HCT116 (cell line): ENCODE measurements at regions not wholly inside any gene's neighbourhood (a gene's known extent, or its start where the extent isn't known, plus 50 kb on each side); places are given as distances from the start of the nearest gene placed in this dataset.

Source experiments
- ATAC-seq: fragments of 200-7000 bp; cut with Tn5 transposase; 2 replicates; pipeline ENCODE4 v1.9.1; 2020; ENCODE audit warnings: mild to moderate bottlenecking, moderate library complexity
- BruUV-seq: library from RNA; stranded (reverse); fragments of 400-500 nt; replicated peaks from 2 replicates; lab custom pipeline; 2021; lab: Mats Ljungman, UMichigan
- CTCF ChIA-PET: fragments of 300-600 bp; sonication (Branson Sonifier 250); formaldehyde crosslinking; loops from one replicate; lab custom pipeline; 2021; ENCODE audit warnings: antibody characterized with exemption; lab: Charles Lee
- POLR2A ChIA-PET: fragments of 300-600, 350-600 bp; sonication (Branson Sonifier 250); formaldehyde crosslinking; loops from one replicate; lab custom pipeline; 2021; ENCODE audit warnings: antibody characterized with exemption; lab: Charles Lee
- RAD21 ChIA-PET, 2 experiments: fragments of 300-600 bp; sonication (Branson Sonifier 250); formaldehyde crosslinking; loops; one replicate each; lab custom pipeline; 2023; ENCODE audit warnings: low total read pairs in 2 of 2; ENCODE audit not compliant: uncharacterized antibody in 2 of 2, unreplicated experiment in 2 of 2, low non-redundant PET in 1 of 2; lab: Charles Lee
- DNase-seq: peaks from one replicate; pipeline ENCODE4 v3.0.0-alpha.2; 2010; ENCODE audit warnings: low read depth, low spot score
- H2AFZ ChIP-seq: fragments of 200-600 bp; shearing (Covaris generic), sonication (generic); 2 replicates; pipeline ENCODE4 v1.6.1; 2017; ENCODE audit warnings: low read depth, mixed run types, mixed read lengths, antibody characterized with exemption, low read length; ENCODE audit not compliant: poor library complexity, severe bottlenecking
- H3K27ac ChIP-seq: 2 replicates; pipeline ENCODE4 v1.5.1; 2012; ENCODE audit warnings: low read depth, low read length
- H3K27me3 ChIP-seq: fragments of 200-600 bp; sonication (generic); 2 replicates; pipeline ENCODE4 v1.6.1; 2016; ENCODE audit warnings: mixed run types, low read length, mixed read lengths; ENCODE audit not compliant: insufficient read depth
- H3K36me3 ChIP-seq, 2 experiments: fragments of 200-500 bp in 1 of 2; fragments of 200-600 bp in 1 of 2; sonication (Bioruptor generic) in 1 of 2; sonication (generic) in 1 of 2; 2 replicates each; pipeline versions ENCODE4 v1.5.1 to v1.6.1; 2014 to 2016; ENCODE audit warnings: low read length in 2 of 2, inconsistent platforms in 1 of 2, mixed read lengths in 1 of 2, mixed run types in 1 of 2; ENCODE audit not compliant: insufficient read depth in 2 of 2, control insufficient read depth in 1 of 2
- H3K4me1 ChIP-seq, 2 experiments: fragments of 200-600 bp in 1 of 2; sonication (generic) in 1 of 2; 2 replicates each; pipeline versions ENCODE4 v1.5.1 to v1.6.1; 2012 to 2017; ENCODE audit warnings: low read length in 2 of 2, inconsistent platforms in 1 of 2, mild to moderate bottlenecking in 1 of 2, mixed read lengths in 1 of 2, mixed run types in 1 of 2, moderate library complexity in 1 of 2; ENCODE audit not compliant: insufficient read depth in 2 of 2, control insufficient read depth in 1 of 2
- H3K4me2 ChIP-seq: fragments of 200-600 bp; sonication (generic); 2 replicates; pipeline ENCODE4 v1.6.1; 2017; ENCODE audit warnings: mixed run types, low read length, mixed read lengths
- H3K4me3 ChIP-seq, 2 experiments: fragments of 200-600 bp in 1 of 2; sonication (generic) in 1 of 2; replicated peaks in 1 of 2; 2 replicates each; pipeline ENCODE4 v1.5.1; 2011 to 2016; ENCODE audit warnings: low read length in 2 of 2, control low read depth in 1 of 2, low read depth in 1 of 2, mild to moderate bottlenecking in 1 of 2, mixed read lengths in 1 of 2, mixed run types in 1 of 2
- H3K79me2 ChIP-seq: fragments of 200-600 bp; sonication (generic); 2 replicates; pipeline ENCODE4 v1.6.1; 2017; ENCODE audit warnings: mild to moderate bottlenecking, mixed run types, low read length, moderate library complexity, mixed read lengths; ENCODE audit not compliant: insufficient read depth
- H3K9ac ChIP-seq: fragments of 200-600 bp; sonication (generic); 2 replicates; pipeline ENCODE4 v1.6.1; 2016; ENCODE audit warnings: low read length, mixed read lengths
- H3K9me2 ChIP-seq: fragments of 200-600 bp; sonication (generic), shearing (Covaris generic); 2 replicates; pipeline ENCODE4 v1.6.1; 2017; ENCODE audit warnings: mixed run types, mild to moderate bottlenecking, moderate library complexity; ENCODE audit not compliant: insufficient read depth
- H3K9me3 ChIP-seq, 2 experiments: fragments of 200-500 bp in 1 of 2; fragments of 200-600 bp in 1 of 2; sonication (Bioruptor generic) in 1 of 2; sonication (generic) in 1 of 2; 2 replicates each; pipeline ENCODE4 v1.6.1; 2014 to 2017; ENCODE audit warnings: low read length in 2 of 2, mixed read lengths in 2 of 2, inconsistent platforms in 1 of 2, low read depth in 1 of 2, mild to moderate bottlenecking in 1 of 2, mixed run types in 1 of 2, moderate library complexity in 1 of 2; ENCODE audit not compliant: control insufficient read depth in 1 of 2, insufficient read depth in 1 of 2
- H4K20me1 ChIP-seq: fragments of 200-600 bp; sonication (generic), shearing (Covaris generic); 2 replicates; pipeline ENCODE4 v1.6.1; 2017; ENCODE audit warnings: mixed run types, mild to moderate bottlenecking, moderate library complexity; ENCODE audit not compliant: insufficient read depth
- CBX3 ChIP-seq: IDR thresholded peaks from 2 replicates; pipeline ENCODE4 v1.6.1; 2012; ENCODE audit warnings: low read depth
- CEBPB ChIP-seq: IDR thresholded peaks from 2 replicates; pipeline ENCODE4 v1.6.1; 2012; ENCODE audit warnings: low read depth
- EGR1 ChIP-seq: IDR thresholded peaks from 2 replicates; pipeline ENCODE4 v1.6.1; 2012; ENCODE audit warnings: low read depth
- ELF1 ChIP-seq: IDR thresholded peaks from 2 replicates; pipeline ENCODE4 v1.6.1; 2012; ENCODE audit warnings: low read depth, borderline replicate concordance
- EZH2 ChIP-seq: fragments of 200-600 bp; sonication (generic); IDR thresholded peaks from 2 replicates; pipeline ENCODE4 v1.6.1; 2017; ENCODE audit warnings: antibody characterized with exemption, mixed run types
- EZH2phosphoT487 ChIP-seq: fragments of 200-600 bp; IDR thresholded peaks from 2 replicates; pipeline ENCODE4 v1.6.1; 2018; ENCODE audit warnings: antibody characterized with exemption, borderline replicate concordance
- SIN3A ChIP-seq: IDR thresholded peaks from 2 replicates; pipeline ENCODE4 v1.6.1; 2012; ENCODE audit warnings: low read depth
- SP1 ChIP-seq: IDR thresholded peaks from 2 replicates; pipeline ENCODE4 v1.6.1; 2012; ENCODE audit warnings: low read depth
- YY1 ChIP-seq: IDR thresholded peaks from 2 replicates; pipeline ENCODE4 v1.6.1; 2011; ENCODE audit warnings: low read length, low read depth, moderate library complexity, mild to moderate bottlenecking; ENCODE audit not compliant: insufficient replicate concordance; ENCODE audit errors: extremely low read depth
- ZFX ChIP-seq: fragments of 450-650 bp; IDR thresholded peaks from 2 replicates; pipeline ENCODE4 v1.6.1; 2017
- intact Hi-C: fragments of 100-400 bp; cut with micrococcal nuclease; formaldehyde crosslinking; loops from 2 replicates; pipeline ENCODE4 v1.10.0; 2022
- TF ChIP-seq, protein P1 (sequence below): IDR thresholded peaks from 2 replicates; pipeline ENCODE4 v1.6.1; 2012
- TF ChIP-seq, protein P2 (sequence below): IDR thresholded peaks from 2 replicates; pipeline ENCODE4 v1.6.1; 2012; ENCODE audit warnings: low read depth
- TF ChIP-seq, protein P3 (sequence below): IDR thresholded peaks from 2 replicates; pipeline ENCODE4 v1.6.1; 2011; ENCODE audit warnings: mild to moderate bottlenecking, low read length, moderate library complexity; ENCODE audit not compliant: insufficient replicate concordance; ENCODE audit errors: extremely low read depth
- TF ChIP-seq, protein P4 (sequence below): IDR thresholded peaks from 2 replicates; pipeline ENCODE4 v1.6.1; 2012

DNA sequence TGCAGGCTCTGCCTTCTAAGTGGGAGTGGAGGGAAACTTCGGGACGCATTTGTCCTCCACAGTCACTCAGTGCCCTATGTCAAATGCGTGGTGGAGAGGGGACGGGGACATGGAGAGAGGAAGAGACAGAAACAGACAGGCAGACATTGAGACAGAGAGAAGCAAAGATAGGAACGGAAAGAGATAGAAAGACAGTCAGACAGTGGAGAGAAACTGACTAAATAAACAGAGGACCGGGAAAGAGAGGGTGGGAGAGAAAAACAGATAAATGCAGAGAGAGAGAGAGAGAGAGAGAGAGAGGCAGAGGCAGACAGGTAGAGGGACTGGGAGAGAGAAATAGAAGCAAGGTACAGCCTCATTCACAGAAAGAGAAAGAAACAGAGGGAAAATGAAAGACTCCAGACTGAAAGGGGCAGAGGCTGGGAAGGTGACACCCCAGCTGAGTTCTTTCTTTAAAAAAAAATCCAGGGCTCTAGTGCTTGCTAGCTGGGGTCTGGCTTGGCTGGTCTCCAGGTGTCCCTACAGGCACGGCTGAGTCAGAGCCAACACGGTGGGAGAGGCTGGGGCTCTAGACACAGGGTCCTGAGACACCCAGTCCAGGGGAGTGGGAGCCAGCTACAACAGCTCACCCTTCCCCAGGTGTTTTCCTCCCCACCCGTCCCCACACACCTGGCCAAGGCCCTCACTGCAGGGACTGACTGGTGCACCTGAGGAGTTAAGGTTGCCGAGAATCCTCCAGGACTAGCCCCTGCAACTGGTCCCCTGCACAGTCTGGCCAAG, 506.1 kb upstream of the PROK2 start:
- Histone ChIP-seq H3K9ac (no peak overlapping the region), H3K4me1 (no peaks in the 10 kb centered on the region), H3K9me2 (no peaks in the 10 kb centered on the region), H2AFZ (no peak overlapping the region), H3K36me3 (no peaks in the 10 kb centered on the region), H3K4me3 (no peak overlapping the region), H3K9me3 (no peaks in the 10 kb centered on the region), H3K79me2 (no peaks in the 10 kb centered on the region), H3K4me2 (no peak overlapping the region), H4K20me1 (no peaks in the 10 kb centered on the region), H3K27me3 (peaks cover 54% of the 10 kb centered on the region), H3K27ac (no peak overlapping the region)
- no TSS peak for BruUV-seq
- ChIA-PET CTCF (no interaction called here), POLR2A (no interaction called here), RAD21 (no interaction called here)
- intact Hi-C loops = no loop called here
- DNase-seq (no peak), ATAC-seq (no peak)
- no peak for TF ChIP-seq ZFX
- no peak for TF ChIP-seq YY1
- TF ChIP-seq EZH2phosphoT487 = no peak
- no peak for TF ChIP-seq EGR1
- TF ChIP-seq, protein P1, sequence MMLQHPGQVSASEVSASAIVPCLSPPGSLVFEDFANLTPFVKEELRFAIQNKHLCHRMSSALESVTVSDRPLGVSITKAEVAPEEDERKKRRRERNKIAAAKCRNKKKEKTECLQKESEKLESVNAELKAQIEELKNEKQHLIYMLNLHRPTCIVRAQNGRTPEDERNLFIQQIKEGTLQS = no peak
- no peak for TF ChIP-seq EZH2
- no peak for TF ChIP-seq CBX3
- TF ChIP-seq ELF1 = no peak
- no peak for TF ChIP-seq CEBPB
- TF ChIP-seq, protein P2, sequence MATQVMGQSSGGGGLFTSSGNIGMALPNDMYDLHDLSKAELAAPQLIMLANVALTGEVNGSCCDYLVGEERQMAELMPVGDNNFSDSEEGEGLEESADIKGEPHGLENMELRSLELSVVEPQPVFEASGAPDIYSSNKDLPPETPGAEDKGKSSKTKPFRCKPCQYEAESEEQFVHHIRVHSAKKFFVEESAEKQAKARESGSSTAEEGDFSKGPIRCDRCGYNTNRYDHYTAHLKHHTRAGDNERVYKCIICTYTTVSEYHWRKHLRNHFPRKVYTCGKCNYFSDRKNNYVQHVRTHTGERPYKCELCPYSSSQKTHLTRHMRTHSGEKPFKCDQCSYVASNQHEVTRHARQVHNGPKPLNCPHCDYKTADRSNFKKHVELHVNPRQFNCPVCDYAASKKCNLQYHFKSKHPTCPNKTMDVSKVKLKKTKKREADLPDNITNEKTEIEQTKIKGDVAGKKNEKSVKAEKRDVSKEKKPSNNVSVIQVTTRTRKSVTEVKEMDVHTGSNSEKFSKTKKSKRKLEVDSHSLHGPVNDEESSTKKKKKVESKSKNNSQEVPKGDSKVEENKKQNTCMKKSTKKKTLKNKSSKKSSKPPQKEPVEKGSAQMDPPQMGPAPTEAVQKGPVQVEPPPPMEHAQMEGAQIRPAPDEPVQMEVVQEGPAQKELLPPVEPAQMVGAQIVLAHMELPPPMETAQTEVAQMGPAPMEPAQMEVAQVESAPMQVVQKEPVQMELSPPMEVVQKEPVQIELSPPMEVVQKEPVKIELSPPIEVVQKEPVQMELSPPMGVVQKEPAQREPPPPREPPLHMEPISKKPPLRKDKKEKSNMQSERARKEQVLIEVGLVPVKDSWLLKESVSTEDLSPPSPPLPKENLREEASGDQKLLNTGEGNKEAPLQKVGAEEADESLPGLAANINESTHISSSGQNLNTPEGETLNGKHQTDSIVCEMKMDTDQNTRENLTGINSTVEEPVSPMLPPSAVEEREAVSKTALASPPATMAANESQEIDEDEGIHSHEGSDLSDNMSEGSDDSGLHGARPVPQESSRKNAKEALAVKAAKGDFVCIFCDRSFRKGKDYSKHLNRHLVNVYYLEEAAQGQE = no peak
- TF ChIP-seq, protein P3, sequence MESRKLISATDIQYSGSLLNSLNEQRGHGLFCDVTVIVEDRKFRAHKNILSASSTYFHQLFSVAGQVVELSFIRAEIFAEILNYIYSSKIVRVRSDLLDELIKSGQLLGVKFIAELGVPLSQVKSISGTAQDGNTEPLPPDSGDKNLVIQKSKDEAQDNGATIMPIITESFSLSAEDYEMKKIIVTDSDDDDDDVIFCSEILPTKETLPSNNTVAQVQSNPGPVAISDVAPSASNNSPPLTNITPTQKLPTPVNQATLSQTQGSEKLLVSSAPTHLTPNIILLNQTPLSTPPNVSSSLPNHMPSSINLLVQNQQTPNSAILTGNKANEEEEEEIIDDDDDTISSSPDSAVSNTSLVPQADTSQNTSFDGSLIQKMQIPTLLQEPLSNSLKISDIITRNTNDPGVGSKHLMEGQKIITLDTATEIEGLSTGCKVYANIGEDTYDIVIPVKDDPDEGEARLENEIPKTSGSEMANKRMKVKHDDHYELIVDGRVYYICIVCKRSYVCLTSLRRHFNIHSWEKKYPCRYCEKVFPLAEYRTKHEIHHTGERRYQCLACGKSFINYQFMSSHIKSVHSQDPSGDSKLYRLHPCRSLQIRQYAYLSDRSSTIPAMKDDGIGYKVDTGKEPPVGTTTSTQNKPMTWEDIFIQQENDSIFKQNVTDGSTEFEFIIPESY = no peak
- TF ChIP-seq, protein P4, sequence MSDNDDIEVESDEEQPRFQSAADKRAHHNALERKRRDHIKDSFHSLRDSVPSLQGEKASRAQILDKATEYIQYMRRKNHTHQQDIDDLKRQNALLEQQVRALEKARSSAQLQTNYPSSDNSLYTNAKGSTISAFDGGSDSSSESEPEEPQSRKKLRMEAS = no peak
- no peak for TF ChIP-seq SP1
- no peak for TF ChIP-seq SIN3A
